H9 (cell line): ENCODE measurements at regions not wholly inside any gene's neighbourhood (a gene's known extent, or its start where the extent isn't known, plus 50 kb on each side); places are given as distances from the start of the nearest gene placed in this dataset.
A peak's percentile ranks its signal among the peaks of the same experiment; 100 is the strongest.

Experiments used
- DNase-seq: peaks from one replicate; pipeline ENCODE4 v3.0.0-alpha.2; 2017
- H2AFZ ChIP-seq: one replicate; pipeline ENCODE4 v1.6.1; 2013; ENCODE audit warnings: mild to moderate bottlenecking, low read length, control low read depth, moderate library complexity
- H2AK5ac ChIP-seq: 2 replicates; pipeline ENCODE4 v1.6.1; 2013; ENCODE audit warnings: low read length, control low read depth, mixed read lengths; ENCODE audit not compliant: insufficient read length
- H2BK120ac ChIP-seq: one replicate; pipeline ENCODE4 v1.6.1; 2013; ENCODE audit warnings: low read depth, mild to moderate bottlenecking, low read length, control low read depth, inconsistent platforms; ENCODE audit not compliant: poor library complexity, severe bottlenecking
- H2BK12ac ChIP-seq: 2 replicates; pipeline ENCODE4 v1.6.1; 2013; ENCODE audit warnings: low read length, control low read depth, mixed read lengths, low read depth; ENCODE audit not compliant: insufficient read length
- H2BK15ac ChIP-seq: 2 replicates; pipeline ENCODE4 v1.6.1; 2013; ENCODE audit warnings: low read depth, low read length, control low read depth
- H2BK20ac ChIP-seq: one replicate; pipeline ENCODE4 v1.6.1; 2013; ENCODE audit warnings: low read depth, mild to moderate bottlenecking, low read length, control low read depth, inconsistent platforms; ENCODE audit not compliant: poor library complexity, severe bottlenecking
- H2BK5ac ChIP-seq: 2 replicates; pipeline ENCODE4 v1.6.1; 2013; ENCODE audit warnings: low read length, control low read depth, mixed read lengths; ENCODE audit not compliant: insufficient read length
- H3K14ac ChIP-seq: 2 replicates; pipeline ENCODE4 v1.6.1; 2013; ENCODE audit warnings: low read length, control low read depth; ENCODE audit not compliant: insufficient read depth
- H3K18ac ChIP-seq: 2 replicates; pipeline ENCODE4 v1.6.1; 2013; ENCODE audit warnings: low read depth, mild to moderate bottlenecking, mixed read lengths, low read length, control low read depth; ENCODE audit not compliant: insufficient read length
- H3K23ac ChIP-seq: 2 replicates; pipeline ENCODE4 v1.6.1; 2013; ENCODE audit warnings: low read length, control low read depth, mixed read lengths, low read depth; ENCODE audit not compliant: insufficient read length
- H3K23me2 ChIP-seq: 2 replicates; pipeline ENCODE4 v1.6.1; 2013; ENCODE audit warnings: low read depth, mild to moderate bottlenecking, mixed read lengths, low read length, control low read depth; ENCODE audit not compliant: insufficient read length, poor library complexity, severe bottlenecking
- H3K27ac ChIP-seq: 2 replicates; pipeline ENCODE4 v1.5.1; 2013; ENCODE audit warnings: low read length, control low read depth, mixed read lengths, low read depth; ENCODE audit not compliant: insufficient read length
- H3K27me3 ChIP-seq: 2 replicates; pipeline ENCODE4 v1.6.1; 2013; ENCODE audit warnings: low read length, control low read depth, inconsistent platforms; ENCODE audit not compliant: insufficient read depth
- H3K4ac ChIP-seq: 2 replicates; pipeline ENCODE4 v1.6.1; 2013; ENCODE audit warnings: low read depth, mild to moderate bottlenecking, control low read depth, inconsistent platforms, low read length, moderate library complexity
- H3K4me1 ChIP-seq: 2 replicates; pipeline ENCODE4 v1.6.1; 2013; ENCODE audit warnings: low read length, control low read depth, inconsistent platforms; ENCODE audit not compliant: insufficient read depth
- H3K4me2 ChIP-seq: 2 replicates; pipeline ENCODE4 v1.6.1; 2013; ENCODE audit warnings: low read length, control low read depth, mixed read lengths; ENCODE audit not compliant: insufficient read length, insufficient read depth
- H3K56ac ChIP-seq: 2 replicates; pipeline ENCODE4 v1.6.1; 2013; ENCODE audit warnings: low read depth, mild to moderate bottlenecking, mixed read lengths, low read length, control low read depth; ENCODE audit not compliant: insufficient read length
- H3K79me1 ChIP-seq: 2 replicates; pipeline ENCODE4 v1.6.1; 2013; ENCODE audit warnings: low read depth, mild to moderate bottlenecking, moderate library complexity, low read length, control low read depth, inconsistent platforms; ENCODE audit not compliant: insufficient read depth, poor library complexity, severe bottlenecking
- H3K79me2 ChIP-seq: 2 replicates; pipeline ENCODE4 v1.6.1; 2013; ENCODE audit warnings: low read length, control low read depth, inconsistent platforms; ENCODE audit not compliant: insufficient read depth
- H3K9ac ChIP-seq: 2 replicates; pipeline ENCODE4 v1.6.1; 2013; ENCODE audit warnings: low read length, control low read depth, mixed read lengths; ENCODE audit not compliant: insufficient read length; ENCODE audit errors: extremely low read depth
- H3K9me3 ChIP-seq: one replicate; pipeline ENCODE4 v1.6.1; 2013; ENCODE audit warnings: low read depth, low read length, inconsistent platforms; ENCODE audit not compliant: control insufficient read depth
- H3T11ph ChIP-seq: one replicate; pipeline ENCODE4 v1.6.1; 2013; ENCODE audit warnings: mild to moderate bottlenecking, low read length, control low read depth, inconsistent platforms
- H4K20me1 ChIP-seq: one replicate; pipeline ENCODE4 v1.6.1; 2013; ENCODE audit not compliant: control insufficient read depth, insufficient read length, insufficient read depth
- H4K5ac ChIP-seq: 2 replicates; pipeline ENCODE4 v1.6.1; 2013; ENCODE audit warnings: low read depth, mild to moderate bottlenecking, mixed read lengths, low read length, control low read depth; ENCODE audit not compliant: insufficient read length
- H4K8ac ChIP-seq: replicated peaks from 2 replicates; pipeline ENCODE4 v1.6.1; 2013; ENCODE audit warnings: low read length, control low read depth, mixed read lengths, low read depth; ENCODE audit not compliant: insufficient read length
- H4K91ac ChIP-seq: 2 replicates; pipeline ENCODE4 v1.6.1; 2013; ENCODE audit warnings: low read depth, mild to moderate bottlenecking, moderate library complexity, mixed read lengths, low read length, control low read depth; ENCODE audit not compliant: insufficient read length
- H3K27ac Mint-ChIP-seq, 3 experiments: 2 replicates in 2 of 3; 3 replicates in 1 of 3; pipeline ENCODE4 v1.8.0; 2020 to 2021; ENCODE audit warnings: mixed read lengths in 3 of 3, mild to moderate bottlenecking in 1 of 3, moderate library complexity in 1 of 3
- H3K27me3 Mint-ChIP-seq: 2 replicates; pipeline ENCODE4 v1.8.0; 2021; ENCODE audit warnings: low read depth, mild to moderate bottlenecking, moderate library complexity, mixed read lengths
- H3K36me3 Mint-ChIP-seq, 3 experiments: 2 replicates in 2 of 3; 3 replicates in 1 of 3; pipeline ENCODE4 v1.8.0; 2020 to 2021; ENCODE audit warnings: low read depth in 3 of 3, mixed read lengths in 3 of 3; ENCODE audit not compliant: insufficient read depth in 1 of 3
- H3K4me1 Mint-ChIP-seq, 2 experiments: 2 replicates each; pipeline ENCODE4 v1.8.0; 2020; ENCODE audit warnings: mixed read lengths in 2 of 2
- H3K4me3 Mint-ChIP-seq, 2 experiments: 2 replicates in 1 of 2; 3 replicates in 1 of 2; pipeline ENCODE4 v1.8.0; 2020 to 2021; ENCODE audit warnings: mild to moderate bottlenecking in 2 of 2, mixed read lengths in 2 of 2, moderate library complexity in 1 of 2
- H3K9me3 Mint-ChIP-seq, 2 experiments: 2 replicates in 1 of 2; 3 replicates in 1 of 2; pipeline ENCODE4 v1.8.0; 2020; ENCODE audit warnings: mild to moderate bottlenecking in 2 of 2, mixed read lengths in 2 of 2, moderate library complexity in 1 of 2
- WGBS: extraction: QIAGEN DNeasy Blood & Tissue Kit; methylation state at CpG from one replicate; pipeline ENCODE4 v1.1.7; 2013; ENCODE audit warnings: missing lambda C conversion rate, low lambda C conversion rate, mixed read lengths; ENCODE audit not compliant: insufficient read length; ENCODE audit errors: extremely low coverage; 5-methylcytosine and 5-hydroxymethylcytosine counted together
- TF ChIP-seq, protein P1 (sequence below): fragments of 200-600 bp; sonication (generic); conservative IDR thresholded peaks from 3 replicates; pipeline ENCODE4 v1.8.0; 2021; ENCODE audit warnings: antibody characterized with exemption, mild to moderate bottlenecking

DNA sequence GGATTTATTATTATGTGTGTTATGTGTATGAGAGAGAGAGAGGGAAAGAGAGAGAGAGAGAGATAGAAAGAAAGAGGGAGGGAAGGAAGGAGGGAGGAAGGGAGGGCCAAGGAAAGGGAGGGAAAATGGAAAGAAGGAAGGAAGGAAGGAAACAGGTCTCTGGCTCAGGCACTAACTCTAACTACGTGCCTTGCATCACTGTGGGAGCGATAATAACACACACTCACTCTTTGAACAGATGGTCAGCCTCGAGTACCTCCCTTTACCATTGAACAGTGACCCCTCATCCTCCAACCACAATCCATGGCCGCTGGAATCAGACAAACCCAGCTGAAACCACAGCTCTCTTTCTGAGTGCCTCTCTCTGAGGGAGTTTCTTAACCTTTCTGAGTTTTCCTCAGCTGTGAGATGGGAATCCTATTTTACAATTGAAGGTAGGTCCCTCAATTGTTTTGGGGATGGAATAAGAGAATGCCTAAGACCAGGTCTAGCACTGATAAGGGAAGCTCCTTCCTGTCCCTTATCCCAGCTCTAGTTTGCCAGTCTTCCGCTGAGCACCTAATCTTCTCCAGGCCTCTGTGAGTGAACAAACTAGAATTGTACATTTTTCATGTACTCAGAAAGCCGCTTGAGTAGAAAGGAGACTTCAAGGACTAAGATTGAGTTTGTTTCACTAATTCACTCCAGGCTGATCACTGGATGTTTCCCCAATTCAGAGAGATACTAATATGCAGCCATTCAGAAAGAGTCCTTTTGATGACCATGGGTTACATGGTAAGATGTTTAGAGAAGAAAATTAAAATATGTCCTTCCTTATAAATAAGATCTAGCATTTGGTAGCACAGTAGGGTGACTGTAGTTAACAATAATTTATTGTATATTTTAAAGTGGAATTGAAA is 62.8 kb downstream of the IRF2BP2 start:
- H2BK120ac ChIP-seq, result no peak overlapping the region
- no peaks in the 10 kb centered on the region for H3K36me3 Mint-ChIP-seq
- 0 out of 2 replicates have a peak, but pooled peaks cover 2% of the 10 kb centered on the region for H3K4me1 ChIP-seq
- H3K9ac ChIP-seq, result no peak overlapping the region
- no peak overlapping the region for H2AFZ ChIP-seq
- H3K23me2 ChIP-seq, result no peaks in the 10 kb centered on the region
- no peak overlapping the region for H3K27ac Mint-ChIP-seq
- TF ChIP-seq, protein P1, sequence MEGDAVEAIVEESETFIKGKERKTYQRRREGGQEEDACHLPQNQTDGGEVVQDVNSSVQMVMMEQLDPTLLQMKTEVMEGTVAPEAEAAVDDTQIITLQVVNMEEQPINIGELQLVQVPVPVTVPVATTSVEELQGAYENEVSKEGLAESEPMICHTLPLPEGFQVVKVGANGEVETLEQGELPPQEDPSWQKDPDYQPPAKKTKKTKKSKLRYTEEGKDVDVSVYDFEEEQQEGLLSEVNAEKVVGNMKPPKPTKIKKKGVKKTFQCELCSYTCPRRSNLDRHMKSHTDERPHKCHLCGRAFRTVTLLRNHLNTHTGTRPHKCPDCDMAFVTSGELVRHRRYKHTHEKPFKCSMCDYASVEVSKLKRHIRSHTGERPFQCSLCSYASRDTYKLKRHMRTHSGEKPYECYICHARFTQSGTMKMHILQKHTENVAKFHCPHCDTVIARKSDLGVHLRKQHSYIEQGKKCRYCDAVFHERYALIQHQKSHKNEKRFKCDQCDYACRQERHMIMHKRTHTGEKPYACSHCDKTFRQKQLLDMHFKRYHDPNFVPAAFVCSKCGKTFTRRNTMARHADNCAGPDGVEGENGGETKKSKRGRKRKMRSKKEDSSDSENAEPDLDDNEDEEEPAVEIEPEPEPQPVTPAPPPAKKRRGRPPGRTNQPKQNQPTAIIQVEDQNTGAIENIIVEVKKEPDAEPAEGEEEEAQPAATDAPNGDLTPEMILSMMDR, result no peak
- no peak overlapping the region for H2BK5ac ChIP-seq
- H3K4ac ChIP-seq, result no peak overlapping the region
- H4K8ac ChIP-seq, result no peak overlapping the region
- no peaks in the 10 kb centered on the region for H3K9me3 ChIP-seq
- no peaks in the 10 kb centered on the region for H3K9me3 Mint-ChIP-seq
- H2BK15ac ChIP-seq, result no peak overlapping the region
- DNase-seq, result peak; percentile 4
- no peak overlapping the region for H3K56ac ChIP-seq
- H3K23ac ChIP-seq, result no peak overlapping the region
- no peaks in the 10 kb centered on the region for H3K79me2 ChIP-seq
- H3K27ac ChIP-seq, result no peak overlapping the region
- H3K27me3 ChIP-seq, result no peaks in the 10 kb centered on the region
- no peaks in the 10 kb centered on the region for H4K20me1 ChIP-seq
- H3K4me1 Mint-ChIP-seq, result peaks cover 28 to 36% of the 10 kb centered on the region in 2 experiments
- no peak overlapping the region for H4K5ac ChIP-seq
- H3K79me1 ChIP-seq, result no peaks in the 10 kb centered on the region
- no peak overlapping the region for H3K4me3 Mint-ChIP-seq
- H3T11ph ChIP-seq, result no peak overlapping the region
- H2AK5ac ChIP-seq, result no peak overlapping the region
- no peak overlapping the region for H4K91ac ChIP-seq
- H2BK20ac ChIP-seq, result no peak overlapping the region
- no peaks in the 10 kb centered on the region for H3K27me3 Mint-ChIP-seq
- no peak overlapping the region for H3K4me2 ChIP-seq
- no peak overlapping the region for H2BK12ac ChIP-seq
- no peak overlapping the region for H3K18ac ChIP-seq
- no peak overlapping the region for H3K14ac ChIP-seq
- no CpG with 5 or more reads among the region's 6 CpGs for WGBS
